HEK293 (cell line): ENCODE measurements at regions not wholly inside any gene's neighbourhood (a gene's known extent, or its start where the extent isn't known, plus 50 kb on each side); places are given as distances from the start of the nearest gene placed in this dataset.

Experiments used
- CTCF ChIA-PET: fragments of 350-600 bp; formaldehyde crosslinking; extraction: SDS; loops from one replicate; lab custom pipeline; 2021; ENCODE audit warnings: antibody characterized with exemption; lab: Yijun Ruan, JAX
- POLR2A ChIA-PET: fragments of 300-600 bp; formaldehyde crosslinking; extraction: SDS; loops from one replicate; lab custom pipeline; 2020; ENCODE audit warnings: antibody characterized with exemption, inconsistent platforms; lab: Yijun Ruan, JAX
- H3K27ac ChIP-seq: fragments of 200-500 bp; sonication (Bioruptor generic); 2 replicates; pipeline ENCODE4 v1.5.1; 2014; ENCODE audit warnings: low read depth, low read length, control low read depth, inconsistent platforms; ENCODE audit errors: extremely low read depth
- H3K36me3 ChIP-seq, 2 experiments: fragments of 200-500 bp in 1 of 2; sonication (Bioruptor generic) in 1 of 2; 1 replicate in 1 of 2; 2 replicates in 1 of 2; pipeline ENCODE4 v1.5.1; 2014 to 2017; ENCODE audit warnings: inconsistent platforms in 2 of 2, low read length in 2 of 2; ENCODE audit not compliant: control insufficient read depth in 2 of 2, insufficient read depth in 1 of 2
- H3K4me1 ChIP-seq: fragments of 200-500 bp; sonication (Bioruptor generic); 2 replicates; pipeline ENCODE4 v1.5.1; 2014; ENCODE audit warnings: mild to moderate bottlenecking, low read length, inconsistent platforms; ENCODE audit not compliant: control insufficient read depth, insufficient read depth
- H3K4me3 ChIP-seq: 2 replicates; pipeline ENCODE4 v1.5.1; 2011; ENCODE audit warnings: low read depth, mild to moderate bottlenecking, control low read depth, low read length, moderate library complexity
- H3K9me3 ChIP-seq: fragments of 200-500 bp; sonication (Bioruptor generic); 2 replicates; pipeline ENCODE4 v1.5.1; 2014; ENCODE audit warnings: low read depth, low read length, inconsistent platforms; ENCODE audit not compliant: control insufficient read depth, insufficient read depth
- CTCF ChIP-seq: fragments of 450-650 bp; formaldehyde crosslinking; IDR thresholded peaks from 2 replicates; pipeline ENCODE4 v1.5.1; 2016; ENCODE audit warnings: missing biosample characterization, missing genetic modification characterization
- EGR2 ChIP-seq: fragments of 450-650 bp; formaldehyde crosslinking; IDR thresholded peaks from 2 replicates; pipeline ENCODE4 v1.5.1; 2016; ENCODE audit warnings: low read depth, missing biosample characterization, missing genetic modification characterization
- PRDM6 ChIP-seq: fragments of 450-650 bp; formaldehyde crosslinking; IDR thresholded peaks from 2 replicates; pipeline ENCODE4 v1.5.1; 2017; ENCODE audit warnings: missing biosample characterization, missing genetic modification characterization
- ZBTB1 ChIP-seq: fragments of 450-650 bp; formaldehyde crosslinking; IDR thresholded peaks from 2 replicates; pipeline ENCODE4 v1.5.1; 2016; ENCODE audit warnings: missing biosample characterization, missing genetic modification characterization
- ZBTB48 ChIP-seq: fragments of 450-650 bp; formaldehyde crosslinking; IDR thresholded peaks from 2 replicates; pipeline ENCODE4 v1.5.1; 2016; ENCODE audit warnings: missing biosample characterization, missing genetic modification characterization
- ZBTB8A ChIP-seq: fragments of 450-650 bp; formaldehyde crosslinking; IDR thresholded peaks from 2 replicates; pipeline ENCODE4 v1.5.1; 2016; ENCODE audit warnings: missing biosample characterization, missing genetic modification characterization
- ZEB2 ChIP-seq: fragments of 450-650 bp; formaldehyde crosslinking; IDR thresholded peaks from 2 replicates; pipeline ENCODE4 v1.5.1; 2016; ENCODE audit warnings: missing biosample characterization, missing genetic modification characterization
- ZNF148 ChIP-seq: fragments of 450-650 bp; formaldehyde crosslinking; IDR thresholded peaks from 2 replicates; pipeline ENCODE4 v1.5.0; 2017; ENCODE audit warnings: missing biosample characterization, missing genetic modification characterization, borderline replicate concordance
- ZNF202 ChIP-seq: fragments of 450-650 bp; formaldehyde crosslinking; IDR thresholded peaks from 2 replicates; pipeline ENCODE4 v1.5.1; 2016; ENCODE audit warnings: missing biosample characterization, missing genetic modification characterization, borderline replicate concordance
- ZNF239 ChIP-seq: fragments of 450-650 bp; formaldehyde crosslinking; IDR thresholded peaks from 2 replicates; pipeline ENCODE4 v1.5.1; 2016; ENCODE audit warnings: missing biosample characterization, missing genetic modification characterization
- ZNF280D ChIP-seq: fragments of 450-650 bp; formaldehyde crosslinking; IDR thresholded peaks from 2 replicates; pipeline ENCODE4 v1.5.1; 2016; ENCODE audit warnings: missing biosample characterization, missing genetic modification characterization
- ZNF354C ChIP-seq: fragments of 450-650 bp; formaldehyde crosslinking; IDR thresholded peaks from 2 replicates; pipeline ENCODE4 v1.5.1; 2016; ENCODE audit warnings: missing biosample characterization, missing genetic modification characterization, low read depth, borderline replicate concordance
- ZNF398 ChIP-seq: fragments of 450-650 bp; formaldehyde crosslinking; IDR thresholded peaks from 2 replicates; pipeline ENCODE4 v1.5.1; 2017; ENCODE audit warnings: missing biosample characterization, missing genetic modification characterization
- ZNF645 ChIP-seq: fragments of 450-650 bp; formaldehyde crosslinking; IDR thresholded peaks from 2 replicates; pipeline ENCODE4; 2016; ENCODE audit warnings: missing biosample characterization, missing genetic modification characterization
- ZNF704 ChIP-seq: fragments of 450-650 bp; formaldehyde crosslinking; IDR thresholded peaks from 2 replicates; pipeline ENCODE4 v1.5.1; 2016; ENCODE audit warnings: missing biosample characterization, missing genetic modification characterization
- ZNF785 ChIP-seq: fragments of 450-650 bp; formaldehyde crosslinking; IDR thresholded peaks from 2 replicates; pipeline ENCODE4 v1.5.1; 2016; ENCODE audit warnings: missing biosample characterization, missing genetic modification characterization
- ZNF837 ChIP-seq: fragments of 450-650 bp; formaldehyde crosslinking; IDR thresholded peaks from 2 replicates; pipeline ENCODE4 v1.5.1; 2016; ENCODE audit warnings: missing biosample characterization, missing genetic modification characterization

GRCh38 chr21:19141511-19141910 is 737.9 kb upstream of the TMPRSS15 start (continued):
- TF ChIP-seq CTCF, result no peak
- no peak for TF ChIP-seq ZNF148 (tag by site-specific recombination)
- TF ChIP-seq, all 188 proteins: peak for 0

GRCh38 chr21:19145682-19146293 is 742.2 kb upstream of the TMPRSS15 start:
- CTCF ChIA-PET, result no interaction called here
- H3K9me3 ChIP-seq, result no peaks in the 10 kb centered on the region; the same call in 1 of the 2 replicates
- H3K4me3 ChIP-seq, result no peak overlapping the region

GRCh38 chr21:19148056-19148455 is 744.5 kb upstream of the TMPRSS15 start:
- H3K4me3 ChIP-seq, result no peak overlapping the region
- H3K9me3 ChIP-seq, result no peaks in the 10 kb centered on the region
- TF ChIP-seq ZNF280D (tag by site-specific recombination), result no peak
- no peak for TF ChIP-seq ZNF202 (tag by site-specific recombination)
- no peak for TF ChIP-seq ZNF645 (tag by site-specific recombination)
- no peak for TF ChIP-seq ZBTB1 (tag by site-specific recombination)
- TF ChIP-seq ZNF704 (tag by site-specific recombination), result no peak
- no peak for TF ChIP-seq ZNF837
- no peak for TF ChIP-seq EGR2 (tag by site-specific recombination)
- TF ChIP-seq ZEB2 (tag by site-specific recombination), result no peak
- TF ChIP-seq PRDM6 (tag by site-specific recombination), result no peak
- no peak for TF ChIP-seq ZNF785 (tag by site-specific recombination)
- ChIA-PET POLR2A (no interaction called here), CTCF (no interaction called here)
- H3K4me1 ChIP-seq, result no peaks in the 10 kb centered on the region
- no peaks in the 10 kb centered on the region for H3K36me3 ChIP-seq
- no peak overlapping the region for H3K27ac ChIP-seq

More at GRCh38 chr21:19145682-19146293, 742.2 kb upstream of the TMPRSS15 start:
- Histone ChIP-seq H3K36me3 (no peaks in the 10 kb centered on the region), H3K27ac (no peak overlapping the region), H3K4me1 (no peaks in the 10 kb centered on the region)
- TF ChIP-seq ZBTB8A (tag by site-specific recombination) (no peak), ZNF354C (tag by site-specific recombination) (no peak), ZEB2 (tag by site-specific recombination) (no peak), ZBTB48 (tag by site-specific recombination) (no peak), ZNF239 (tag by site-specific recombination) (no peak), ZNF398 (tag by site-specific recombination) (no peak)
- POLR2A ChIA-PET, result no interaction called here
